HG03135 (cell line): ENCODE measurements at regions not wholly inside any gene's neighbourhood (a gene's known extent, or its start where the extent isn't known, plus 50 kb on each side); places are given as distances from the start of the nearest gene placed in this dataset.

Experiments used
- ATAC-seq: cut with Tn5 transposase; IDR thresholded peaks from one replicate; pipeline ENCODE4 v1.9.1; 2021; ENCODE audit warnings: mild to moderate bottlenecking, moderate library complexity; ENCODE audit not compliant: unreplicated experiment

DNA sequence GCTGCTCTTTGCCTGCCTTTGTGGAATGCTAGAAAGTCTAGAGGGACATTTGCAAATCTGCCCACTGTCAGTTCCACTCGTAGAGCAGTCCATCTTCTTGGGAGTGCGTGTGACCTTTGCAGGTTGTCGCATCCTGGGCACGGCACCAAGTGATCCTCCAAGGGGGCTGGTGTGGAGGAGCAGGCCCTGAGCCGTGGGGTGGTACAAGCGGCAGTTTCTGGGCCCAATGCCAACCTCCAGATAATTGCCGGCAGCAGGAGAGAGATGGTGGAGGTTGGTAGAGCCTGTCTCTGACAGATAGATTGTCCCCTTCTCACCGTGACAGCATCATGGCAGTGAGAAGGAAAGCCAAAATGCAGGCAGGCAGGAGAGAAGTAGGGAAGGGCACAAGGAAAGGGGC is 150.7 kb upstream of the SLC14A2 start:
- no peak for ATAC-seq

DNA sequence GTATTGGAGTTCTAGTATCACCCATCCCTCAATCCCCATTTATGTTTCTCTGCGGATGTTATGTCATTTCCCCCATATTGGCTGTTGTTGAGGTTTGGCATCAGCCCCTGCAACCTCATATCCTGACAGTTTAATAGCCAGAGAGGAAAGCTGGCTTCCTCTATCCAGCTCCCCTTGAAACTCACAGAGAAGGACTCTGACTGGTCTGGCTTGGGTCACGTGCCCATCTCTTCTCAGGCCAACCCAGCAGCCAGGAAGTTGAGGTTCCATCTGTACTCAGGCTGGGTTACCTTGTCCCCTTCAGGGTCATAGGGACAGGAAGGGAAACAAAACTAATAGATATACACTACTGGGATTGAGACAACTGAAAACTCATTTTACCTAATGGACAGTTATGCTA is 148.0 kb upstream of the SLC14A2 start:
- no peak for ATAC-seq

DNA sequence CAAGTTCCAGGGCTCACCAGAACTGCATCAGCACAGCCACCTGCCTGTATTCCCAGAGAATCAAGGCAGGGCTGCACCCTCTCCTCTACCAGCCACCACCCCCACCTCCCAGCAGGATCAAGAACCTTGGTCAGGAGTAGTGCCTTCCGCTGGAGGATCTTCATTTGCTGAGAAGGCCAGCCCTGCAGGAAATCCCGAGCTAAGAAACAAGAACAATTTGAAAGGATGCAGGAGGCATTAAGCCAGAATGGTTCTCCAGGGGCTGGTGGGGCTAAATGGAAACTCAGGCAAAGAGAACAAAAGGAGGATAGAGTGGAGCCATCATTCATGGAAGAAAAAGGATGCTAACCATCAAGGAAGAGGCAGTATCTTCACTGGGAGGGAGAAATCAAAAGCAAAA is 147.3 kb upstream of the SLC14A2 start:
- no peak for ATAC-seq

DNA sequence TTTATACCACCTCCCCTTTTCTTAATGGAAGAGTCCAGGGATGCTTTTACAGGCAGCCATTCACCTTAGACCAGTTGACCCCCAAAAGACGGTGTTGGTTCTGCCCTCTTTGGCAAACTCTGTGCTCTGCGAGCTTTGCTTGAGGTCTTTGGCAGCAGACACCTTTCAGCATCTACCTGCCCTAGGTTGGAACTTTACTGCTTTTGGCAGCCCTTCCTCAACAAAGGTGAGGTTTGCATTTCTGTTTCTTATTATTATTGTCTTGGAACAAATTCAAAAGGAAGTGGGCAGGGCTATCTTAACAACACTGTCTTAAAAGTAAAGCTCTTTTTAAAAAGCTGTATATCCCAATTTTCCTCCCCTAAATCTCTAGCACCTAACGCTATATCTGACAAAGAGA is 136.4 kb upstream of the SLC14A2 start:
- ATAC-seq: no peak

DNA sequence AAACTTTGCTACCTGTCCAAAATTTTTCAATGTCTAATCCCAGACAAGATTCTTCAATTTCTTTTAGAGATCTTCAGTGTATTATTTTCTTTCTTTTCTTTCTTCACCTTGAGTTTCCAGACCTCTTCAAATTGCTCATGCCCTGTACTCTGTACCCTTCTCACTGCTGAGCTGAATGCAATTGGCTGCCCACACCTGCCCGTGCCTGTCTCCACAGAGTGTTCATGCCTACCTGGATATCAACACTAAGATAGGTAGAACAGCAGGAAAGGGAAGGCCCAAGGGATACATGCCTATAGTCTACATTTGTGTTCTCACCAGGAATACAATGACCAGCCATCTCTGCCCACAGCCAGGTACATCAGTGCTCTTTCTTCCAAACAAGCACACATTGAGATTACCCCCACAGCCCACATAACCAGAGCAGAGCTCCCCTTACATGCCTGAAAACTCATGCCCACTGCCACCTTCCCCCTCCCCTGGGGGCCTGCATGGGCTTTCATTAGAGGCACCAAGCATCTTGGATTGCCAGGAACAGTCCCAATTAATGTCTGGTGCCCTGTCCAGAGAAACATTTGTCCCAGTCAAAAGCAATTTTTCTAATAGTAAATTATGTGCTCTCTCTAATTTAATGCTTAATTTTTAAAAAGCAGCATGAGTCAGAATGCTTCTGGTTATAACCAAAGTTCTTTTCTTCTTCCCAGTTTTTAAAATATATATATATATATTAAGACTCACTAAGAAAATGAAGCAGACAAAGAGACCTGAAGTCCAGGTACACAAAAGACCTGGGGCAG is 134.9 kb upstream of the SLC14A2 start:
- ATAC-seq: no peak

DNA sequence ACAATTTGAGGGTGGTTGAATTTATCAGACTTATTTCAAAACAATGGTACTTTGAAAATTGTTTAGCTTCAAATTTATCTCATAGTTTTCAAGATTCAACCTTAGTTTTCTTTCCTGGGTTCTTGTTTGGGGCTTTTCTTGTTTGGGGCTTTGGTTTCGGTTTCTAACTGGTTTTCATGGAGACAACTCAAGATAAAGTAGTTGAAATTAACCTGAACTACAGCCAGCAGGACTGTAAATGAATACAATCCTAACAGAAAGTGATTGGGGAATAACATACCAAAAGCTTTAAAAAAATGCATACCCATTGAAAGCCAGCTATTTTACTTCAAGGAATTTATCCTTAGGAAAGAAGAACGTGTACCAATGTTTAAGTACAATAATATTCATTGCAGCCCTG is 133.5 kb upstream of the SLC14A2 start:
- ATAC-seq: no peak

DNA sequence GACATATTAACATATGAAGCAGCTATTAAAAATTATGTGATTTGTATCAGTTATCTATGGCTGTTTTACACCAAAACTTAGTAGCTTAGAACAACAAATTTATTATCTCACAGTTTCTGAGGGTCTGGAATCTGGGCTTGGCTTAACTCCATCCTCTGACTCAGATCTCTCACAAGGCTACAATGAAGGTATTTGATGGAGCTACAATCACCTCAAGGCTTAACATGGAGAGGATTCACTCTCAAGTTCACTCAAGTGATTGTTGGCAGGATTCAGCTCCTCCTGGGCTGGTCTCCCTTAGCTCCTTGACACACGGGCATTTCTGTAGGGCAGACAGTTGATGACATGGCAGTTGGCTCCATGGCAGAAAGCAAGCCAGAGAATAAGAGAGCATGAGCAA is 133.0 kb upstream of the SLC14A2 start:
- no peak for ATAC-seq

DNA sequence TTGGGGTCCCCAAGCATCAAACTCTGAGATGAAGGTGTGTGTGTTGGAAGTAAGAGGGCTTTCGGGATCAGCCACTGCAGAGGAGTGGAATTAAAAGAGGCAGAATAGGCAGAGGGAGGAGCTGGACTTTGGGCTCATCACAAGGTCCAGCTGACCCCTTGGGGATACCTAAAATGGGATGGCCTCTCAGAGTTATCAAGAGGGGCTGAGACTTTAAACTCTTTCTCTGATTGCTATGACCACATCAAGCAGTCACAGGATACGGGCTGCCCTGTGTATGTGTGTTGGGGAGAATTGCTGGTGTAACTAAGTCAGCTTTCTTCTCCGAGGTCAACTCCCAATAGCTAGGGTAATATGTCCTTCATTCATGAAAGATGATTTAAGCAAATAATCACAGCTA is 127.7 kb upstream of the SLC14A2 start:
- no peak for ATAC-seq

DNA sequence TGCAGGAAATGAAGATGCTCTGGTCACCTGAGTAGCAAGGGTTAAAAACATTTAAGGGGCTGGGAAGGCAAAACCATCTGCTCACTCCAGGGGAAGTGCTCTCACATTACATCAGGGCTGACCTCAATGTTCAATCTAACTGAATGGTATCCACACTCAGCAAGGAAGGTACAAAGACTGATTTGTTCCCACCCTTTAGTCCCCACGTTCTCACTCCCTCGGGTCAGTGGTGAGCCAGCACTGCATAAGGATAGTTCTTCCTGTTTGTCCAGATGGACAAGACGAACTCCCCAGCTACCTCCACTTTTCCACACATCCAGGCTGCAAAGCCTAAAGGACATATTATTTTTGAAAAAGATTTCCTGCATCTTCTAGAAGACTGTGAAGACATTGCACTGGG is 126.6 kb upstream of the SLC14A2 start:
- no peak for ATAC-seq

DNA sequence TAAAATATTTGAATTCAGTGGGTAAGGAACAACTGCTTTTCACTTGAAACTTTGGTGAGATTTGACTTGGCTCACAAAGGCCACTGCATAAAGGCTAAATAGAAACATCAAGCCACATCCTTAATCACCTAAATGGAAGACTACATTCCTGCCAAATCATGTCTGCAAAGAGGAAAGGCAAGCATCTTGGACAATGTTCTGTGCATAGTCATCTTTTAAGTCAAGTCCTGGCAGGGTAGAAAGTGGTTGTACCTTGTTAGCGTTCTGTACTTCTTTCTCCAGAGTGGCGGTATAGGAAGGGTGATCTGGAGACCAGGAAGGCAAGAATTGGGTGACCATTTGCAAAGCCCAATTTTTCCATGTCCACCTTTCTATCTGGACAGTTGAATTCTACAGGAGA is 121.4 kb upstream of the SLC14A2 start:
- no peak for ATAC-seq

DNA sequence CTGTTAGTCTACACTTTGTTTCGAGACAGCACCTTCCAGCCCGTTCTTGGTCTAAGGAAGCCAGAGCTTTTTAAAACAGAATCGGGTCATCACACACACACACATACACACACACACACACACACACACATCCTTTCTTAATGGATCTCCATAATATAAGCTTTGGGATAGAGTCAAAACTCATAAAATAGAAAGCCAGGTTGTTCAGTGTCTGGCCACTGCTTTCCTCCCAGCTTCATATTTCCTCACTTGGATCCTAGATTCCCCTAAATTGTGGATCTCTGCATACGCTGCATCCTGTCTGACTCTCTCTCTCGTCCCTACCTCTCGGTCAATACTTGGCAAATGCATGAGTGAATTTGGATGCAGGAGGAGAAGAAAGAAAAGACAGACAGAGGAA is 120.5 kb upstream of the SLC14A2 start:
- ATAC-seq: no peak

DNA sequence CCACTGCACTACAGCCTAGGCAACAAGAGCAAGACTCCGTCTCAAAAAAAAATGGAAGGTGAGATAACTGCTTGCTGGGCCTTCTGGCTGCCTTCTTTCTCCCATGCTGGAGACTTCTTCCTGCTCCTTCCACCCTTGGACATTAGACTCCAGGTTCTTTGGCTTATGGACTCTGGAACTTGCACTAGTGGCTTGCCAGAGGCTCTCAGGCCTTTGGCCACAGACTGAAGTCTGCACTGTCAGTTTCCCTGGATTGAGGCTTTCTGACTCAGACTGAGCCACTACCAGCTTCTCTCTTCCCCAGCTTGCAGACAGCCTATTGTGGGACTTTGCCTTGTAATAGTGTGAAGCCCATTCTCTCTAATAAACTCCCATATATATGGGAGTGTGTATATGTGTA is 118.5 kb upstream of the SLC14A2 start:
- ATAC-seq: no peak

DNA sequence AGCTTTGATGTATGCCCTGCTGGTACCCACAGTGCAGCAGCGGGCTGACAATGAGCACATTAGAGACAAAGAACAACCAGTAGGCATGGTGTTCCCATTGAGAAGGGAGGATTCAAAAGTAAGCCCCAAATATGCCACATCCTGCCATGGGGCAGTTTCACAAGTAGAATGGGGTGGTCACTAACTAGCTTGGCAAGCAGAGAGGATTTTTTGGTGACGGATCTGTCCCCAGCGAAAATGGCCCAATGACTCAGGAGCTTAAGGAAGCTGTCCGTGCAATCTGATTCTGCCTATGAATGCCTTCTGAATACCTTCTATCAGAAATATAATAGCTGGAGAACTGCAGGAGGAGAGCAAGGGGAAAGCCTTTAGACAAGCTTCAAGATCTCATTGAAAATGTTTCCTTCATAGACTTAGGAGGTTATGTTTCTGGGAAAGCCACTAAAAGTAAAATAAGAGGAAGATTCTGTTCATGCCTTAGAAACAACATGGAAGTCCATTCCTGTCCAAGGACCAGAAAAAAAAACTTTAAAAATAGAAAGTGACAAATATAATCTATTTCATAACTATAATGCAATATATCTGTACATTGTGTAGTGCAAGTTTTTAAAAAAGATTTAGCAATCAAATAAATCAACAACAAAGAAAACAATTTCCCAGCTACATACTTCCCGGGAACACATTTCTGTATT is 117.5 kb upstream of the SLC14A2 start:
- ATAC-seq: no peak

DNA sequence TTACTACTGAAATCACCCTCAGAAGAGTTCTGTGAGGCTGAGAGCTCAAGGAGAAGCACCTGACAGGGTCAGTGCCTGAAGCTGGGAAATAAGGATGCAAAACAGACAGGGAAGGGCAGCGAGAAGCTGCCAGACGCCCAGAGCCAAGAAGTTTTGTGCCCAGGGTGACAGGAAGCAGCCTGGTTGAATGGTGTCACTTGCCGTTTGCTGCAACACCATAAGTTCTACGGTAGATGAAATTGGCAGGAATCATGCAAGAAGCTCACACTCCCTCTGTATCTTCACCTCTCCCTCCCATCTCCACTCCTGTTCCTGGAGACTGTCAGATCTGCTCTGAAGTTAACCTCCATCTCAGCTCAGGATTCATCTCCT is 117.0 kb upstream of the SLC14A2 start:
- no peak for ATAC-seq

DNA sequence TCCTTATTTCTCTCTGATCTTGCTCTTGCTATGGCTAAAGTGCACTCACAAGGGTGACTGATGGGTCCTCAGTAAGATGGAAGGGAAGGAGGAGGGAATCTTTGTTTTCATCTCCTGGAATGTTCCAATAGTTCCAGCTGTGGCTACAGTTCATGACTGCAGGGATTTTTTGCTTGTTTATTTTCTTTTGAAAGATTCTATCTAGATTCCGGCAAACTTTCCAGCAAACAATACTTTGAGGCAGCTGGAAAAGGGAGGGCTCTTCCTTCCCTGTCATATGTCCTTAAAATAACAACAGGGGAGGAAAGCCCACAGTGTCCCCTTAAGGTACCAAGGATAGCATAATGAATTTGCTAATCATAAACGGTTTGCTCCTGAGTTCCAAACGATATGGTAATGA is 111.3 kb upstream of the SLC14A2 start:
- ATAC-seq: no peak

DNA sequence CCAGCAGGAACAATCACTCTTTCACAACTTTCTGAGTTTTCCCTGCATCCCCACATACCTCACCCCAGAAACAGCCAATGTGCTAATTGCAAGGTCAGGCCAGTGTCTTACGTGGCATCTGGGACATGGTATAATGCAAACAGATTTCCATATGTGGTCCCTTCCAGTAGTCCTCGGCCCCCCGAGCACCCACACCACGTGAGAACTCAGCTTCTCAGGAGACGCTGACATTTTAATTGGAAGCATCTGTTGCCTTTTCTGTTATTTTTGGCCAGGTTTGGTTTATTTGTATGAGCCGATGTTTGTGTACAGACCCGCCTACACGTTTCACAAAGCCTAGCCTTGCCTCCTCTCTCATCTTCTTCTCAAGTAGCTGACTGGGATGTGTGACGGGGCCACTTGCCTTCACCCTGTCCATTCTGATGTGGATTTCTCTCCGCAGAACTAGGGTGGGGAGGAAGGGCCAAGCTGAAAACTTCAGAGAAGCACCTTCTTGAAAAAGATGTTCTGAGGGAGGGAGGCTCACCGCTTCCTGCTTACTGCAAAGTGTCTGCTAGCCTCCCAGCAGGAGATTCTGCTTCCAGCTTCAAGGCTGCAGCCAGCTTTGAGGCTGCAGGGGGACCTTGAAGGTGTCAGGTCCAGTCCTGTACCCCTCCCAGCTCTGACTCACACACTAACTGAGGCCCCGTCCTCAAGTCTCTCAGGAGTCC is 109.6 kb upstream of the SLC14A2 start:
- no peak for ATAC-seq

DNA sequence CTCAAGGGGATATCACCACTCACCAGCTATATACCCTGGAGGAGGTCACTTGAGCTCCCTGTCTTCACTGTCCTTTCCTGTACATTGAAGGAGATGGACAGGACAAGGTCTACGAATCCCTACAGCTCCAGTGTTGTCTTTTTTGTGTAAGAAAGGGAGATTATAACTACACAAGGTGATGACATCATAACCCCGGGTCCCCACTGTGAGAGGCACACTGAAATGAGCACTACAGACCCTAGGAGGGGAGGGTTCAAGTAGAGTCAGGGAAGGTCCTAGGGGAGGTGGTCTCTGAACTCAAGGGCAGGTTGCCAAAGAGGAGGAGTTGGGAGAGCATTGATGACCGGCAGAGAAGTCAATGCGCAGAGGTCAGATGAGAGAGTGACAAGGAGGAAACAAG is 108.3 kb upstream of the SLC14A2 start:
- ATAC-seq: no peak

DNA sequence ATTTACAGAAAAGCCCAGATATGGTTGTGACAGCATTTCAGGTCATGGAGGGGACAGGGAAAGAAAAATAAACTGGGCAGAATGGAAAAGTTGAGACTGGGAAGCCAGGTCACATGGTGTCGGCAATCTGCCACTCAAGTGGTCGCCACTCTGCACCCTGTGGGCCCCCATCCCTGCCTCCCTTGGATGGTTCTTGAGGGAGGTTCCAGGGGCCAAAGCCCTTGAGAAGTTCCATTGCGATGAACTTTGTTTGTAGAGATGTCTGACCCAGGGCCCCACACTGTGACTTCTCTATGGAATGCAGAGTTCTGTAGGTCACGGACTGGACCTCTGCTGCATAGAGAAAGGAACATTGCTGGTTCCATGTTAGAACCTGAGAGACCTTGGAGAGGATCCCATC is 105.7 kb upstream of the SLC14A2 start:
- no peak for ATAC-seq

DNA sequence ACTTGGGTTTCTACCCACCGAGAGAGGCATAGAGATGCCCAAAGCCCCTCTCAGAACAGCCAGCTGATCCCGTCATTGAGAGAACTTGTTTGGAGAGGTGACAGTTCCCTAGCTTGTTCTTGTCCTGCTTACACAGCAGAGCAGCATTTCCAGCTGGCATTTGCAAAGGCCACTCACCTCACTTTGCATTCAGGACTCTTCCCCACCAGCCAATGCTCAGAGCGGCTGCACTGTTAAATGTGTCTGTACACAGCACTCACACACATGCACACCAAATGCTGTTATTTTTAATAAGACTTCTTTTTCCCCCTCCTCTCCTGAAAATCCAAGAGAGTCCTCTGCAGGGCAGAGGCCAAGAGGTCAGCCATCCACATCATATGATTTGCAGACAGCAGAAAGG is 104.6 kb upstream of the SLC14A2 start:
- ATAC-seq: no peak

DNA sequence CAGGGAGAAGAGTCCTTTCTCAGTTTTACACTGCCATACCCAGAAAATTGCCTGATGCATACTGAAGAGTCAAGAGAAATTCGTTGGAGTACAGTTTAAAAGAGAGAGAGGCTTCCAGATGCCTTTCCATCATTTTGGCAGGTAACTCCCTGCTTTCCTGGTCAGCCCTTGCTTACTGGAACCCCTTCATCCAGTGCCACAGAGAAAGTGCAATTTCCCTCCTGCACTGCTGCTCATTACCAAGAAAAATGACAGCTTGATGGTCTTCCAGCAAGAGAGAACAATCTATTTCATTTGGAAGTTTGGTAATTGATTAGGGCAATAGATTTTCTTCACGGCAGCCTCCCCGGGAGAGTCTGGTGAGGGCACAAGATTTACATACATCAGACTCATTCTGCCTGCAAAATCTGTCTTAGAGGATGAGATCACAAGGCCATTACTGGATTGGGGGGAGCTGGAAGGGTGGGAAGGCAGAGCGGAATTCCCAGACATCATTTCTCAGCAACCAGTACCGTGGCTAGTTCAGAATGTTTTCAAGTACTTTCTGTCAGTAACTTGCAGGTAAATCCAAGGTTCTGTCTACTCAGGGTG is 102.8 kb upstream of the SLC14A2 start:
- no peak for ATAC-seq

DNA sequence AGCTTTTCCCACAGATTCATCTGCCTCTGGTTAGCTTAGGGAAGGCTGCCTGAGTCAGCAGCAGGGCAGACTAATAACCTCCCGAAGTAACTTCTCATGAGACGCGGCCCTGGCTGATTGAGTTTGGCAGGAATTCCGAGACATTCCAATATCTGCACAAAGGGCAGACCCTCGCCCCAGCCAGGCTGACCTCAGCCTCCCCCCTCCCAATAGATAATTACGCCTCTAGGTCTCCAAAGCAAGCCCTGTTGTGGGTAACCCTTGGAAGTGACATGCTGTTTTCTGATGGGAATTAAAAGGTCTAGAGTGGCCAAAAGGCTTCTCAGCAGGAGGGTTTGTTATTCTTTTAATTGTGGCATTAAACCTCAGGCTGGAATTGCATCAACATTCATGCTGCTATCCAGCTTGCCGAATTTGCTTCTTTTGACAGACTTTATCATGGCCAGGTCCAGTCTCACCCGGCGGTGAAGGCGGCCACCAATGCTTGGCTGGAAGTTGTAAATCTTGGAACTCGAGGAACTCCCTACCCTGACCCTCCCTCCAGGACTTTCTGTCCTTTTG is 98.0 kb upstream of the SLC14A2 start:
- no peak for ATAC-seq
